ENCODE measurements at regions not wholly inside any gene's neighbourhood (a gene's known extent, or its start where the extent isn't known, plus 50 kb on each side); places are given as distances from the start of the nearest gene placed in this dataset.

DNA sequence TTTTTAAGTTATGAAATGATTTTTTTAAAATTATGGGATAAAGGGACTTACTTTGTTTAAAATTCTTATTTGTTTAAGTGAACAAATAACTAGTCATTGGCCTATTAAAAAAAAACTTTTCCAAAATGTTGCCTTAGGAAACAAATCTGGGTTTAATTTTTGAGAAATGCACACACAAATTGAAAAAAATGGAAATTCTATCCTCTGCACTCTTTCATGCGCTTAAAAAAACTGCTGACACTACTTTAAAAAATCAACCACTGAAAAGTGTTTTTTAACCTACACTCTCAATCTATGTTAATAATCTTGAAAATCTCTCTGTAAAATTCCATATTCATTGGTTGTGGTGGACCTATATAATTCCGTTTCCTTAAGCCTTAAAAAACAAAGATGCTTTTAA lies 163.4 kb upstream of the DAB2 start:
- no peak for DNase-seq (ENCODE audit: low read depth in 3 of 3, low spot score in 2 of 3)

DNA sequence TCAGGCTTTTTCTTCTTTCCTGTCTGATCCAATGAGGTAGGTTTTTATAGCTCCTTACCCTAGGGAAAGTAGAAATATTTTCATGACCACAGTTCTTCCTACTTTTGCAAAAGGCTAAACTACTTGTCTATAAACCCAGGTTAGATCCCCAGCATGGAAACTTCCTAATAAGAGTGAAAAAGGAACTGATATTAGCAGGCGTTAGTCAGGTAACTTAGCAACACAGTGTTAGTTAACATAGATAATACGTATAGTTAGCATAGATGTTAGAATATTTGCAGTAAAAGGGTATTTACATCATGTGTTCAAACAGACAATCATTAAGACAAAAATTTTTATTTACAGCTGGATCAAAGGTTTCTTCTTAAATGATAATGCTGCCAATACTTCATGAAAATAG lies 162.9 kb upstream of the DAB2 start:
- DNase-seq (ENCODE audit: low read depth in 3 of 3, low spot score in 2 of 3), result no peak

- DNase-seq (ENCODE audit: low read depth in 3 of 3, low spot score in 2 of 3), result no peak
Measured at GRCh38 chr5:39586185-39586584, 161.4 kb upstream of the DAB2 start.

DNA sequence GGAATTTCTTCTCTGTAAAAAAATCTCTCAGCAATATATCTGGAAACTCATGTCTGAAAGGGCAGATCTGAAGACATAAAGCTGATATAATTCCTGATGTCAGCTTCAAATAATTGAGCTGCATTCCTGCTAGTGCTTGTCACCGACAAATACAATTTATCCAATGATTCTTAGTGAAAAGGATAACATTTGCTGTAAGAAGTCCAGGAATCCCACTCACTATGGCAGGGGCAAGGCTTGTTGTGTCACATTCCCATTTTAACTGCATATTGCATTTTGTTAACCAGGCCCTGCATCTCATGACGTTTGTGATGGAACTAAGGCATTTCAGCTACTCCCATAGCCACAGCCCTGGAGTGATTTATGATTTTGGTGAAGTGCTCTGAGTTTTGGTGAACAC lies 160.1 kb upstream of the DAB2 start:
- no peak for DNase-seq (ENCODE audit: low read depth in 3 of 3, low spot score in 2 of 3)

DNA sequence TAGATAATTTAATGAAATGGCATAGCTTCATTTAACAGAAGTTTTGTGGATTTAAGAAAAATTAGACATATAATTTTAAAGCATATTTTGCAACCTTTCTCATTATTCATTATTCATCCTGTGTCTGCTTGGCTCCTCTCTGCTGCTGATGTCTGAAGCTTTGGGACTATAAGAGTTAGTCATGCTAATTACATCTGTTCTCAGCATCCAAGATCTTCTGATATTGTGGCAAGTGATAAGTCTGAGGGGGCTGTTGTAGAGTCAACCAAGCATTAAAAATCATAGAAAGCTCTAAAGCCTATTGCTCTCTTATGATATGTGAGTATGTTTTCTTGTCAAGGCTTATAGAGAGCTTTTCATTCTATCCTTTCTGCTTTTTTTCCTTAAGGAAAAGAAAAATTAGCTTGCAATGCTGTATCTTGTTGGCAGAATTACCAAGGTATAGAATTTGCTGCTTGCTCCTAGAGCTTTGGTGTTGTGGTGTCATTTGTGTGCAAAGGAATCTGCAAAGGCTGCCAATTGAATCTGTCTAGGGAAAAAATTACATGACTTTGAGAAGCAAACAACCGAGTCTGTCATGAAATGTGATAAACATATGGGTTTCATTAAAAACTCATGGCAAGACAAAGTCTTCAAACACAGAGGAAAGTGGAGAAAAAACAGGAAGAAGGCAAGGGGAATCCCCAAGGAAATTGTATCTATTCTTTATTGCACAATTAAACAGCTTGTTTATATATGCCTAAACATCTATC lies 156.1 kb upstream of the DAB2 start:
- no peak for DNase-seq (ENCODE audit: low read depth in 3 of 3, low spot score in 2 of 3)

GRCh38 chr5:39579750-39580149 lies 155.0 kb upstream of the DAB2 start:
- no peak for DNase-seq (ENCODE audit: low read depth in 3 of 3, low spot score in 2 of 3)

DNA sequence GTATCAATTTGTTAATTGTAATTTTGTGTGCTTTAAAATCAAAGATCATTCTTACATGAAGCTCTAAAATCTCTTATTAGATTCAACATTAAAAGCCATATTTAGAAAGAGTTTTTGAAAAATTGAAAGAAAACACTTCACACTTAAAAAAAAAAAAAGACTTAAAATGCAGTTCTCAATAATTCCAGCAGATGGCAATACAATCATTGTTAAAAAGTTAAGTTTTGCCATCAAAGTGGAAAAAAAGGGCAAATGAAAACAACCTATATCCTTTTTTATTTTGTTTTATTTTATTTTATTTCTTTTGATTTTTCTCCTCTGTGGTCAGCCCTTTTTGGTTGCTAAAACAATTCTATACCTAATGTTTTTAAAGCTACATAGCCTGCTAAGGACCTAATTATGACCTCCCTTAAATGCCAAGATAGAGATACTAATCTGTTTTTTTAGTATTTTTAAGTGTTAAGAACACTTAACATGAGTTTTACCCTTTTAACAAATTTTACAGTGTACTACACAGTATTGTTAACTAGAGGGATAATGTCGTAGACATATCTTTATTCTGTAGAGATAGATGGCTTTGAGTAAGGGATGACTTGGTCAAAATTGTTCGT lies 154.2 kb upstream of the DAB2 start:
- no peak for DNase-seq (ENCODE audit: low read depth in 3 of 3, low spot score in 2 of 3)

GRCh38 chr5:39577529-39577928 lies 152.7 kb upstream of the DAB2 start:
- DNase-seq (ENCODE audit: low read depth in 3 of 3, low spot score in 2 of 3), result no peak

- DNase-seq (ENCODE audit: low read depth in 3 of 3, low spot score in 2 of 3), result no peak
Measured at GRCh38 chr5:39570403-39571027, 145.7 kb upstream of the DAB2 start.

- DNase-seq (ENCODE audit: low read depth in 3 of 3, low spot score in 2 of 3), result no peak
Measured at GRCh38 chr5:39569857-39570256, 145.1 kb upstream of the DAB2 start.

DNA sequence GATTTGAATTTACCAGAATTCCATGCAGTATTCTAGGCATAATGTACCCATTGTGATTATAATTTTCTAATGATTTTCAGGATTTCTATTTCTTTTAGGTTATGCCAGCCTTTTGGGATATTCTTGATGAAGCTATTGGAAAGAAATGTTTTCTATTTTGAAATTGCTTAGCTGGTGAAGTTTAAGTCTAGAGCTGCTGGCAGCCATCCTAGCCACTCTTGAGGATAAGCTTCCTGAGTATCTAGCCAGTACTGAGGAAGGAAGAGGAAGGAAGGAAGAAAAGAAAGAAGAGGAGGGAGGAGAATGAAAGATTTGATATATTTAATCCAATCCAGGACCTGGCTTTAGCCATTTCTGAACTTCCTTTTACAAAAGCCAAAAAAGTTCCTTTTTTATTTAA lies 142.1 kb upstream of the DAB2 start:
- DNase-seq (ENCODE audit: low read depth in 3 of 3, low spot score in 2 of 3), result no peak

- no peak for DNase-seq (ENCODE audit: low read depth in 3 of 3, low spot score in 2 of 3)
Measured at GRCh38 chr5:39566029-39566428, 141.2 kb upstream of the DAB2 start.

- DNase-seq (ENCODE audit: low read depth in 3 of 3, low spot score in 2 of 3), result no peak
Measured at GRCh38 chr5:39561421-39561820, 136.6 kb upstream of the DAB2 start.

DNA sequence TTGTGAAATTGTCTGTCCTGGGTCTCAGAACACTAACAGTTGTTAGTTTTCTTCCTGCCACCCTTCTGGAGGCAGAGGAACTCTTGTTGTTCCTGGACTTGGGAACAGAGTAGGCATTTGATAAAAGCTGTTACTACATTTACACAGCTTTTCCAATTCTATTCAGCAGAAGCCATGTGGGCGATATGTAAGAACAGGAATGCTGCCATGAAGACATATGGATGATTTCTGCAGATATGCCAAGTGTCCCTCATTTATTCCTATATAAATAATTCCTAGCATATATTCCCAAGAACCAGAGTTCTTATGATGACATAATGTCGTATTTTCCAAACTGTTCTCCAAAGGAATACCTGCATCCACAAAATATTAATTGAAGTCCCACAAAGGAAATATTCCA lies 135.9 kb upstream of the DAB2 start:
- no peak for DNase-seq (ENCODE audit: low read depth in 3 of 3, low spot score in 2 of 3)

DNA sequence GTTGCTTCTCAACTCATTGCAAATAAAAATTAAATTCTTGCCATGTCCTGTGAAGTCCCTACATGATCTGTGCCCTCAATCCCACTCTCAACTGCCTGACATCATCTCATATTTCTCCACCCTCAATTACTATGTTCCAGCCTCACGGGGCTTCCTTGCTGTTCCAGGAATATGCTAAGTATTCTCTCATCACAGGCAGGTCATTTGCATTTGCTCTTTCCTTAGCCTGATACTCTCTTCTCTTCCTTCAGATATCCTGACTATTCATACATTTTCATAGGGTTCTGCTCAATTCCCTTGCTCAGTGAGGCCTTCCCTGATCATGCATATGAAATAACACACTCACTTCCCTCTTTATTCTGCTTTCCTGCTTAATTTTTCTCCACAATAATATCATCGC lies 135.1 kb upstream of the DAB2 start:
- DNase-seq (ENCODE audit: low read depth in 3 of 3, low spot score in 2 of 3), result no peak

GRCh38 chr5:39558541-39558940 lies 133.8 kb upstream of the DAB2 start:
- no peak for DNase-seq (ENCODE audit: low read depth in 3 of 3, low spot score in 2 of 3)

- no peak for DNase-seq (ENCODE audit: low read depth in 3 of 3, low spot score in 2 of 3)
Measured at GRCh38 chr5:39555788-39556187, 131.0 kb upstream of the DAB2 start.

DNA sequence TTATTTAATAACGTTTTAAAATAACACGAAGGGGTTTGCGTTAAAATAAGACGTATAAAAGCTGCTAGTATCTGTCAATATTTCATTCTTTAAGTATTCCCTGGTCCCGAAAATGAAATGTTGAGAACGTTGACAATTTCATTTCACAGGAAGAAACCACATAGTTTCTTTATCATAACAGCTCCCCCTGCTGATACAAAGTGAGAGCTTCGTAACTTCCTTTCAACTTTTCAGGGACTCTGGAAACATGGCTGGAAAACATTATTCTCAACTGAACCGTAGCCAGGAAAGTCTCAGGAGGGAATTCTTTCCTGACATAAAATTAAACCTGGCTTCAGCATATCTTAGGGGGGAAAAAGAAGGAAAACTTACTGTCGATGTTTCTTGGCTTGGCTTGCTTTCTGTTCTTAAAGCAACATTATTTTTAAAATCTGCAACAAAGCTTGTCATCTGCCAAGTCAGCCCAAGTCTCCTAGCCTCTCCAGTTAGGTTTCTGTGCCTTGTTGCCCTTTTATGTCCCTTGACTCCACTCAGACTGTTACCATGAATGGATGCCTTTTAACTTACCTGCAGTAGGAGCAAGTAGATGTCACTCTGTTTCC lies 122.9 kb upstream of the DAB2 start:
- peak; percentile 68 to 71 (median 70) for DNase-seq (ENCODE audit: low read depth in 3 of 3, low spot score in 2 of 3)

DNA sequence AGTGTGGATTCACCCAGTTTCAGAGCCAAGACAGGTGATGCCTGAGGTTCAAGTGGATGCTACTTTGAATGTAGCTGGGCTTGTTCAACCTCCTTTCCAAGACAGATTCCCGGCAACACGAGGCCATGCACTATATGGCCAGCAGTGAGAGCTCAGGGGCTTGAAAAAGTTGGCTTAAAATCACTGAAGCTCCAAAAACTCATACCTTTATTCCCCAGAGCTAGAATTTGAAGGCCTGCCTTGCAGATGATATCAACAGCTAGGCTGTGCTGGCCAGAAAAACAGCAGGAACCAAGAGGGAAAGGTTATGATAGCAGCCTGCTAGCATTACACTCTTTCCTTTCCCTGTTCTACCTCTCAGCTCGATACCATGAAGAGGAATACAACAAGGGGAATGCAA lies 120.2 kb upstream of the DAB2 start:
- no peak for DNase-seq (ENCODE audit: low read depth in 3 of 3, low spot score in 2 of 3)

DNA sequence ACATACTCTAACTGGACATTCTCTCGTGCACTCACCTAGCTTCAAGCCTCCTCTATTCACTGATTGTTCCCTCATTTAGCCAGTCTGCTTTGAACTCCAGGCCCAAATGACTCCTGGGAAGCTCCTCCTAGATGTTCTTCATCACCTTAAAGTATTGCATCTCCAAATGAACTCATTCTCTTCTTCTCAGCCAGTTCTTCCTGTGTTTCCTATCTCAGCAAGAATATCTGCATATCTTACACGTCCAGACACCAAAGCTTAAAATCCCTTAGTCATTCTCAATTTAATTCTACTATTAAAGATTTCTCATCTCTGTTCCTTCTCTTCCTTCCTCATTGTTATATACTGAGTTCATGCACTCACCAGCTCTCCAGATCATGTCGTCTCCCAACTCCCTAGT lies 118.6 kb upstream of the DAB2 start:
- no peak for DNase-seq (ENCODE audit: low read depth in 3 of 3, low spot score in 2 of 3)

DNA sequence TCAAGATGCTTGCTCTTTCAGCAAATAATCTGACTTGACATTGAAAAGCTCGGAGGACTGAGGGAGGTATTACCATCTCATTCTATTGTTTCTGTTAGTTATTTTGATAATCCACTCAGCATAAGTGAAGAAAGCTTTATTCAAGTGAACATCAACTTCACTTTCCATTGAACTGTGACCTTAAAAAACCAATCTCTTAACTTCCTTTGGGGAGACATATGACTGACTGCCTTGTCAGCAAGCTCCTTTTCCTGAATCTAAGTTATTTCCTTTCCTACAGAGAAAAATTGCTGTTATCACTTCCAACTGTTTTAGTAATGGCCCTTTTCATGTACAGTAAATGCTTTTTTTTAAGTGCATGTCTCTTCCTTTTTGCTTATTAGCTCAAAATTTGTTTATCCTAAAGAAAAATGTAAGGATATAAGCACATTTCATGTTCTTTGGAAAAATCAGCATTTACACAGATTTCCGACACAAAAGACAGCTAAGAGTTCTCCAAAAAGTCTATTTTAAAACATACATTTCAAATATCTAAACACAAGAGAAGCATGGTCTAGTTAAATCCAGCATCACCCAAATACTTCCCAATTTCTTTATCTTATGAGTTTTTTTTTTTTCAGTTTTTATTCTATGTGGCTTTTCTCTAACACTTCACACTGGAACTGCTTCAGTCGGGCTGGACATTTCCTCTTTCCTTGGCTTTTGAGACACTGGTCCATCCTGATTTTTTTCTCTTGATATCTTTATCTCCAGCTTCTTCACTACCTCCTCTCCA lies 117.9 kb upstream of the DAB2 start:
- no peak for DNase-seq (ENCODE audit: low read depth in 3 of 3, low spot score in 2 of 3)

Data from right renal cortex interstitium (tissue), 3 donors.